HEK293 (cell line): ENCODE measurements at regions not wholly inside any gene's neighbourhood (a gene's known extent, or its start where the extent isn't known, plus 50 kb on each side); places are given as distances from the start of the nearest gene placed in this dataset.

Experiments
- CTCF ChIA-PET: fragments of 350-600 bp; formaldehyde crosslinking; extraction: SDS; loops from one replicate; lab custom pipeline; 2021; ENCODE audit warnings: antibody characterized with exemption; lab: Yijun Ruan, JAX
- POLR2A ChIA-PET: fragments of 300-600 bp; formaldehyde crosslinking; extraction: SDS; loops from one replicate; lab custom pipeline; 2020; ENCODE audit warnings: antibody characterized with exemption, inconsistent platforms; lab: Yijun Ruan, JAX
- H3K27ac ChIP-seq: fragments of 200-500 bp; sonication (Bioruptor generic); 2 replicates; pipeline ENCODE4 v1.5.1; 2014; ENCODE audit warnings: low read depth, low read length, control low read depth, inconsistent platforms; ENCODE audit errors: extremely low read depth
- H3K36me3 ChIP-seq, 2 experiments: fragments of 200-500 bp in 1 of 2; sonication (Bioruptor generic) in 1 of 2; 1 replicate in 1 of 2; 2 replicates in 1 of 2; pipeline ENCODE4 v1.5.1; 2014 to 2017; ENCODE audit warnings: inconsistent platforms in 2 of 2, low read length in 2 of 2; ENCODE audit not compliant: control insufficient read depth in 2 of 2, insufficient read depth in 1 of 2
- H3K4me1 ChIP-seq: fragments of 200-500 bp; sonication (Bioruptor generic); 2 replicates; pipeline ENCODE4 v1.5.1; 2014; ENCODE audit warnings: mild to moderate bottlenecking, low read length, inconsistent platforms; ENCODE audit not compliant: control insufficient read depth, insufficient read depth
- H3K4me3 ChIP-seq: 2 replicates; pipeline ENCODE4 v1.5.1; 2011; ENCODE audit warnings: low read depth, mild to moderate bottlenecking, control low read depth, low read length, moderate library complexity
- H3K9me3 ChIP-seq: fragments of 200-500 bp; sonication (Bioruptor generic); 2 replicates; pipeline ENCODE4 v1.5.1; 2014; ENCODE audit warnings: low read depth, low read length, inconsistent platforms; ENCODE audit not compliant: control insufficient read depth, insufficient read depth
- BCL11A ChIP-seq: fragments of 450-650 bp; formaldehyde crosslinking; IDR thresholded peaks from 2 replicates; pipeline ENCODE4 v1.5.1; 2016; ENCODE audit warnings: low read depth, missing biosample characterization, missing genetic modification characterization
- ELK4 ChIP-seq: IDR thresholded peaks from 2 replicates; pipeline ENCODE4 v1.6.1; 2011; ENCODE audit warnings: mild to moderate bottlenecking, low read depth, low read length, borderline replicate concordance
- HOXA7 ChIP-seq: sonication (generic); formaldehyde crosslinking; IDR thresholded peaks from 2 replicates; pipeline ENCODE4 v1.8.1; 2022; ENCODE audit warnings: missing genetic modification reagents, borderline replicate concordance
- HOXC10 ChIP-seq: sonication (generic); formaldehyde crosslinking; IDR thresholded peaks from 2 replicates; pipeline ENCODE4 v1.8.1; 2023; ENCODE audit warnings: mild to moderate bottlenecking, missing genetic modification reagents
- OSR2 ChIP-seq: fragments of 450-650 bp; formaldehyde crosslinking; IDR thresholded peaks from 2 replicates; pipeline ENCODE4 v1.5.1; 2016; ENCODE audit warnings: missing biosample characterization, missing genetic modification characterization
- PRDM2 ChIP-seq: fragments of 450-650 bp; formaldehyde crosslinking; IDR thresholded peaks from 2 replicates; pipeline ENCODE4 v1.5.1; 2016; ENCODE audit warnings: missing biosample characterization, missing genetic modification characterization, borderline replicate concordance
- ZBTB20 ChIP-seq: fragments of 450-650 bp; formaldehyde crosslinking; IDR thresholded peaks from 2 replicates; pipeline ENCODE4 v1.5.1; 2016; ENCODE audit warnings: missing biosample characterization, missing genetic modification characterization
- ZBTB6 ChIP-seq: fragments of 450-650 bp; formaldehyde crosslinking; IDR thresholded peaks from 2 replicates; pipeline ENCODE4 v1.5.1; 2017; ENCODE audit warnings: missing biosample characterization, missing genetic modification characterization
- ZBTB8A ChIP-seq: fragments of 450-650 bp; formaldehyde crosslinking; IDR thresholded peaks from 2 replicates; pipeline ENCODE4 v1.5.1; 2016; ENCODE audit warnings: missing biosample characterization, missing genetic modification characterization
- ZEB2 ChIP-seq: fragments of 450-650 bp; formaldehyde crosslinking; IDR thresholded peaks from 2 replicates; pipeline ENCODE4 v1.5.1; 2016; ENCODE audit warnings: missing biosample characterization, missing genetic modification characterization
- ZNF112 ChIP-seq: fragments of 450-650 bp; formaldehyde crosslinking; IDR thresholded peaks from 2 replicates; pipeline ENCODE4 v1.5.0; 2017; ENCODE audit warnings: missing biosample characterization, missing genetic modification characterization
- ZNF133 ChIP-seq: fragments of 450-650 bp; formaldehyde crosslinking; IDR thresholded peaks from 2 replicates; pipeline ENCODE4 v1.5.1; 2016; ENCODE audit warnings: missing biosample characterization, missing genetic modification characterization
- ZNF140 ChIP-seq: fragments of 450-650 bp; formaldehyde crosslinking; IDR thresholded peaks from 2 replicates; pipeline ENCODE4 v1.5.1; 2016; ENCODE audit warnings: missing biosample characterization, missing genetic modification characterization
- ZNF146 ChIP-seq: fragments of 450-650 bp; formaldehyde crosslinking; IDR thresholded peaks from 2 replicates; pipeline ENCODE4 v1.5.1; 2016; ENCODE audit warnings: missing biosample characterization, missing genetic modification characterization
- ZNF221 ChIP-seq: fragments of 450-650 bp; formaldehyde crosslinking; IDR thresholded peaks from 2 replicates; pipeline ENCODE4 v1.5.1; 2017; ENCODE audit warnings: missing biosample characterization, missing genetic modification characterization, borderline replicate concordance
- ZNF266 ChIP-seq: fragments of 450-650 bp; formaldehyde crosslinking; IDR thresholded peaks from 2 replicates; pipeline ENCODE4 v1.5.1; 2016; ENCODE audit warnings: missing biosample characterization, missing genetic modification characterization, low read depth
- ZNF280D ChIP-seq: fragments of 450-650 bp; formaldehyde crosslinking; IDR thresholded peaks from 2 replicates; pipeline ENCODE4 v1.5.1; 2016; ENCODE audit warnings: missing biosample characterization, missing genetic modification characterization
- ZNF354C ChIP-seq: fragments of 450-650 bp; formaldehyde crosslinking; IDR thresholded peaks from 2 replicates; pipeline ENCODE4 v1.5.1; 2016; ENCODE audit warnings: missing biosample characterization, missing genetic modification characterization, low read depth, borderline replicate concordance
- ZNF37A ChIP-seq: fragments of 450-650 bp; IDR thresholded peaks from 2 replicates; pipeline ENCODE4 v1.5.1; 2018; ENCODE audit warnings: missing biosample characterization, missing genetic modification characterization
- ZNF426 ChIP-seq: fragments of 450-650 bp; formaldehyde crosslinking; IDR thresholded peaks from 2 replicates; pipeline ENCODE4 v1.5.1; 2017; ENCODE audit warnings: missing biosample characterization, missing genetic modification characterization, mild to moderate bottlenecking, inconsistent platforms, moderate library complexity
- ZNF449 ChIP-seq: fragments of 450-650 bp; formaldehyde crosslinking; IDR thresholded peaks from 2 replicates; pipeline ENCODE4 v1.5.1; 2017; ENCODE audit warnings: missing biosample characterization, mild to moderate bottlenecking, missing genetic modification characterization, moderate library complexity
- ZNF677 ChIP-seq: fragments of 450-650 bp; IDR thresholded peaks from 2 replicates; pipeline ENCODE4 v1.5.0; 2018; ENCODE audit warnings: missing biosample characterization, mild to moderate bottlenecking, missing genetic modification characterization, moderate library complexity
- ZSCAN5A ChIP-seq: fragments of 450-650 bp; formaldehyde crosslinking; IDR thresholded peaks from 2 replicates; pipeline ENCODE4 v1.5.1; 2016; ENCODE audit warnings: missing biosample characterization, missing genetic modification characterization

- TF ChIP-seq ZNF112 (tag by site-specific recombination) = no peak
- TF ChIP-seq ZNF266 (tag by site-specific recombination) = no peak
- no peak for TF ChIP-seq BCL11A (tag by site-specific recombination)
- TF ChIP-seq ZNF280D = no peak
- no peak for TF ChIP-seq ZEB2
- no peak for TF ChIP-seq ZNF140
- no peak for TF ChIP-seq ELK4
Observed at GRCh38 chr16:65463652-65464260, 341.9 kb upstream of the CDH11 start (continued).

GRCh38 chr16:65457084-65457483 is 335.2 kb upstream of the CDH11 start:
- H3K27ac ChIP-seq = no peak overlapping the region
- POLR2A ChIA-PET = no interaction called here
- H3K4me3 ChIP-seq = no peak overlapping the region
- no peaks in the 10 kb centered on the region for H3K4me1 ChIP-seq
- no peaks in the 10 kb centered on the region for H3K9me3 ChIP-seq
- CTCF ChIA-PET = interaction anchor here (0.7 kb wide), 1 partner anchor 380 kb away, joined by 3 read pairs; no protein-coding TSS in a partner anchor
- no peaks in the 10 kb centered on the region for H3K36me3 ChIP-seq
- no peak for TF ChIP-seq OSR2 (tag by site-specific recombination)
- no peak for TF ChIP-seq ZSCAN5A (tag by site-specific recombination)
- no peak for TF ChIP-seq HOXC10 (CRISPR knock-in tag)
- TF ChIP-seq ZNF133 (tag by site-specific recombination) = no peak
- no peak for TF ChIP-seq ZBTB8A (tag by site-specific recombination)
- TF ChIP-seq ZBTB6 (tag by site-specific recombination) = no peak
- no peak for TF ChIP-seq ZNF221 (tag by site-specific recombination)
- no peak for TF ChIP-seq ZNF449 (tag by site-specific recombination)
- TF ChIP-seq ZNF37A (tag by site-specific recombination) = no peak
- TF ChIP-seq ZBTB20 (tag by site-specific recombination) = no peak
- no peak for TF ChIP-seq ZNF146 (tag by site-specific recombination)
- TF ChIP-seq ZNF677 (tag by site-specific recombination) = no peak
- TF ChIP-seq BCL11A (tag by site-specific recombination) = no peak
- TF ChIP-seq PRDM2 (tag by site-specific recombination) = no peak
- no peak for TF ChIP-seq ZNF426 (tag by site-specific recombination)
- no peak for TF ChIP-seq HOXA7 (CRISPR knock-in tag)
- no peak for TF ChIP-seq ZNF354C (tag by site-specific recombination)
